SIG-M5 treated with dmso at 0.1 percent for 504 hours (cell line): ENCODE measurements at regions not wholly inside any gene's neighbourhood (a gene's known extent, or its start where the extent isn't known, plus 50 kb on each side); places are given as distances from the start of the nearest gene placed in this dataset.
"Not testable (repeated sequence)": the region's sequence is repeated elsewhere in the genome, so short reads cannot be mapped to it uniquely, and the experiment has no call there.

Experiments used
- DNase-seq: peaks from one replicate; lab custom pipeline; 2025; ENCODE audit not compliant: unreplicated experiment; lab: John Stamatoyannopoulos, UW

- no peak for DNase-seq
Observed at GRCh38 chr12:47491516-47492305, 214.1 kb downstream of the RPAP3 start.

GRCh38 chr12:47488888-47489287 is 216.9 kb downstream of the RPAP3 start:
- DNase-seq = no peak

- DNase-seq = no peak
Observed at GRCh38 chr12:47481041-47481440, 224.8 kb downstream of the RPAP3 start.

GRCh38 chr12:47478426-47478825 is 227.4 kb downstream of the RPAP3 start:
- DNase-seq = no peak

DNA sequence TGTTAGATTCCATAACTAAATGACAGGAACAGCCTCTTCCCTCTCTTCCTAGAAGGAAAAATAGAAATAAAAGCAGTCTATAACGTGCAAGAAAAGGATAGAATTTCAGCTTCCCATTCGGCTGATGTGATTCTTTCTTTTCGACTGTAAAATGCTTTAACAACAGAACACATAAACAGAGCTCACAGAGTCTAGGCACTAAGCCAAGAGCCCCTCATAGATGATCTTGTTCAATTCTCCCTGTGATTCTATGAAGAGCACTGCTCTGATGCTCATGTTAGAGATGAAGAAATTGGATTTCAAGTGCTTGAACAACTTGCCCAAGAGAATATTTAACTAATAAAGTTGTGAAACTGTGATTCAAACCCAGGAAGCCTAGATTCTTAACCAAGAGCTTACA is 232.7 kb downstream of the RPAP3 start:
- DNase-seq = no peak

DNA sequence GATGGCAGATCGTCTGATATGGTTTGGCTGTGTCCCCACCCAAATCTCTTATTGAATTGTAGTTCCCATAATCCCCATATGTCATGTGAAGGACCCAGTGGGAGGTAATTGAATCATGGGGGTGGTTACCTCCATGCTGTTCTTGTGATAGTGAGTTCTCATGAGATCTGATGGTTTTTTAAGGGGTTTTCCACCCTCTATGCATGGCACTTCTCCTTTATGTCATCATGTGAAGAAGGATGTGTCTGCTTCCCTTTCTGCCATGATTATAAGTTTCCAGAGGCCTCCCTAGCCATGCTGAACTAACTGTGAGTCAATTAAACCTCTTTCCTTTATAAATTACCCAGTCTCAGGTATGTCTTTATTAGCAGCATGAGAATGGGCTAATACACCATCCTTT is 235.5 kb downstream of the RPAP3 start:
- not testable (repeated sequence) for DNase-seq

DNA sequence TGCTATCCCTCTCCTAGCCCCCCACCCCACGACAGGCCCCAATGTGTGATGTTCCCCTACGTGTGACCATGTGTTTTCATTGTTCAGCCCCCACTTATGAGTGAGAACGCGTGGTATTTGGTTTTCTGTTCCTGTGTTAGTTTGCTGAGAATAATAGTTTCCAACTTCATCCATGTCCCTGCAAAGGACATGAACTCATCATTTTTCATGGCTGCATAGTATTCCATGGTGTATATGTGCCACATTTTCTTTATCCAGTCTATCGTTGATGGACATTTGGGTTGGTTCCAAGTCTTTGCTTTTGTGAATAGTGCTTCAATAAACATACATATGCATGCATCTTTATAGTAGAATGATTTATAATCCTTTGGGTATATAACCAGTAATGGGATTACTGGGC is 241.9 kb downstream of the RPAP3 start:
- DNase-seq = not testable (repeated sequence)

DNA sequence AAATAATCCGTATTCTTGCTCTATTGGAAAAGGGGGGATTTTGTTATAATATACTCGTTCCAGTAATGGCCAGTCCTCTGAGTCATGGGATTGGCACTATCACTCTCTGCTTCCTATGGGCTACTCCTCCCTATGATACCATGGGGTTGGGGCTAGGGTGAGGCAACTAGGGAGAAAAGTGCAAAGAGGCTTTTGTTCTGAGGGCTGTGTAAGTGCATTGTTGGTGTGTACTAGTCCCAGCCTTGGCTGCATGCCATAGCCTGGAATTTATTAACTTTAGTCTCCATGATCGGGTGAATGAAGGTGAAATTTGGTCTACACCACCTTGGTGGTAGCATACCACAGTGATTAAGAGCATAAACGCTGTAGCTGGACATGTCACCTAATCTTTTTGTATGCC is 247.6 kb downstream of the RPAP3 start:
- no peak for DNase-seq

- no peak for DNase-seq
Observed at GRCh38 chr12:47449797-47450196, 256.0 kb downstream of the RPAP3 start.

DNA sequence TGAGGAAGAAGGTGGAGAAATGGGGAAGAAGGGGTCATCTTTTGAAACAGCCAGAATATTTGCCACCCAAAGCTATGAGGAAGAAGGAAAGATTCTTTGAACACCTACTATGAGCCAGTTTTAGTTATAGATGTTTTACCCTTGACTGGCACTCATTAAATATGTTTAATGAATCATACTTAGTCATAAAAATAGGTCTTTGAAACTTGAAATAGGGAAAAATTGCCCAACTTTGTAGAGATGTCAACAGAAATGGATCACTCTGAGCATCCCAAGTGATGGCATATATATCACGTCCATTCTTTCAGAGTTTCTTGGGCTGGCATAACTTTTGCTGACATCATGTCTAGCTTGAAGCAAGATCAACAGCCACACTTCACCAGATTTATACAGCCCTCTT is 263.5 kb downstream of the RPAP3 start:
- no peak for DNase-seq

- DNase-seq = no peak
Observed at GRCh38 chr12:47441490-47441889, 264.3 kb downstream of the RPAP3 start.

GRCh38 chr12:47438175-47438574 is 267.7 kb downstream of the RPAP3 start:
- DNase-seq = no peak

DNA sequence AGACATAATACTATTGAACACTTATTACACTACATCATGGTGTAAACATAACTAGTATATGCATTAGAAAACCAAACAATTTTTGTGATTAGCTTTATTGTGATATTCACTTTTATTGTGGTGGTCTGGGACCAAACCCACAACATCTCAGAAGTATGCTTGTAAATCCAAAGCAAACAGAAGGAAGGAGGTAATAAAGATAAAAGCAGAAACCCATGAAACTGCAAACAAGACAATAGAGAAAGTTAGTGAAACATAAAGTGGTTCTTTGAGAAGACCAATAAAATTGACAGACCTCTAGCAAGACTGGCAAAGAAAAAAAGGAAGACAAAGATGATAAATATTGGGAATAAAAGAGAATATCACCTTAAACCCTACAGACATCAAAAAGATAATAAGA is 268.3 kb downstream of the RPAP3 start:
- no peak for DNase-seq

GRCh38 chr12:47433876-47434275 is 272.0 kb downstream of the RPAP3 start:
- DNase-seq = no peak

DNA sequence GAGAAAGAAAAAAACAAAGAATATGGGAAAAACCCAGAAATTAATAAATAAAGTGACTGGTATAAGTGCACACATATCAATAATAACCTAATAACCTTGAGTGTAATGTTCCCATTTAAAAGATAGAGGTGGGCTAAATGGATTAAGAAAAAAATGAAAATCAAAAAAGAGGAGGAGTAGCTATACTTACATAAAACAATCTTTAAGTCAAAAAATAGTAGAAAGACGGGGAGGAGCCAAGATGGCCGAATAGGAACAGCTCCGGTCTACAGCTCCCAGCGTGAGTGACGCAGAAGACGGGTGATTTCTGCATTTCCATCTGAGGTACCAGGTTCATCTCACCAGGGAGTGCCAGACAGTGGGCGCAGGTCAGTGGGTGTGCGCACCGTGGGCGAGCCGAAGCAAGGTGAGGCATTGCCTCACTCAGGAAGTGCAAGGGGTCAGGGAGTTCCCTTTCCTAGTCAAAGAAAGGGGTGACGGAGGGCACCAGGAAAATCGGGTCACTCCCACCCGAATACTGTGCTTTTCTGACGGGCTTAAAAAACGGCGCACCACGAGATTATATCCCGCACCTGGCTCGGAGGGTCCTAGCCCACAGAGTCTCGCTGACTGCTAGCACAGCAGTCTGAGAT is 279.0 kb downstream of the RPAP3 start:
- DNase-seq = not testable (repeated sequence)

GRCh38 chr12:47422611-47423010 is 283.2 kb downstream of the RPAP3 start:
- DNase-seq = no peak

GRCh38 chr12:47419497-47419896 is 286.3 kb downstream of the RPAP3 start:
- no peak for DNase-seq

DNA sequence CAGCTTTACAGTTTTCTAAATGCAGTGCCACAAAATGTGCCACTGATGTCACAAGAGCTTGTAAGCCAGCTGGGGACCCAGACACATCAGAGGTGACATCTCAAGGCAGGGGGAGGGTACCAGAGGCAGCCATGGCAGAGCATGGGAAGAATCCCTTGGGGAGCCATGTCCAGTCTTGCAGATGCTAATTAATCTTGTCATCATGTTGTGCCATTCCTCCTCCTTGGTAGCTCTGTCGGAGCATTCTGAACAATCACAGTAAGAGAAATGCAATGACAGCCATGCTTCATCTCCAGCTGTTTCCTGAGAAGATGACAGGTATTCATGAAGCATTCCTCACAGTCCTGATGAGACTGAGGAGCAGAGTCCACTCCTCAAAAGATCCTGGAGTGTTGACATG is 287.9 kb downstream of the RPAP3 start:
- no peak for DNase-seq

DNA sequence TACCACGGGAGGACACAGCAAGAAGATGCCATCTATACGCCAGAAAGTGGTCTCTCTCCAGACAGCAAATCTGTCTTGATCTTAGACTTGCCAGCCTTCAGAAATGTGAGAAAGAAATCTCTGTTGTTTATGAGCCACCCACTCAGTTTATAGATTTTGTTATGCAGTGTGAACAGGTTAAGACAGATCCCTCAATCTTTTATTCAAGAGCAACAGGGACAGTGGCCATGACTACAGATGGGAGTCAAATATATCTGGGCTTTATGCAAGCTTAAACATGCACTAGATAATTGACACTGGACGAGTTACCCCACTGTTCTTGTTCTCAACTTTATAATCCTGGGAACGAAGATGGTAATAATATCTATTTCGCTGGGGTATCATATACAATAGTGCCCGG is 288.7 kb downstream of the RPAP3 start:
- DNase-seq = no peak

GRCh38 chr12:47415054-47415453 is 290.8 kb downstream of the RPAP3 start:
- DNase-seq = no peak

- no peak for DNase-seq
Observed at GRCh38 chr12:47414511-47414910, 291.3 kb downstream of the RPAP3 start.

GRCh38 chr12:47413806-47414205 is 292.0 kb downstream of the RPAP3 start:
- DNase-seq = no peak
